Endothelial cell of umbilical vein (primary cell): ENCODE measurements at regions not wholly inside any gene's neighbourhood (a gene's known extent, or its start where the extent isn't known, plus 50 kb on each side); places are given as distances from the start of the nearest gene placed in this dataset.

ENCODE experiments used
- BruUV-seq: library from RNA; stranded (reverse); fragments of 400-500 nt; replicated peaks from 2 replicates; lab custom pipeline; 2021; lab: Mats Ljungman, UMichigan
- CTCF ChIA-PET: fragments of 300-600, 350-600 bp; sonication (Branson Sonifier 250); formaldehyde crosslinking; loops from one replicate; lab custom pipeline; 2021; ENCODE audit warnings: antibody characterized with exemption, inconsistent platforms; lab: Charles Lee
- POLR2A ChIA-PET: fragments of 300-600, 350-600 bp; sonication (Branson Sonifier 250); formaldehyde crosslinking; loops from one replicate; lab custom pipeline; 2021; ENCODE audit warnings: antibody characterized with exemption, inconsistent platforms; lab: Charles Lee
- DNase-seq: peaks from one replicate; pipeline ENCODE4 v3.0.0-alpha.2; 2011; ENCODE audit warnings: low read depth, low spot score
- FAIRE-seq: peaks from 2 replicates; lab custom pipeline; 2011; peaks lifted over from hg19 to GRCh38; lab: Jason Lieb, UNC
- H2AFZ ChIP-seq: 2 replicates; pipeline ENCODE4 v1.6.0; 2012; ENCODE audit warnings: low read depth, low read length, control low read depth, inconsistent platforms
- H3K27ac ChIP-seq: 2 replicates; pipeline ENCODE4 v1.5.1; 2011; ENCODE audit warnings: low read depth, mild to moderate bottlenecking, control low read depth, low read length, moderate library complexity; ENCODE audit not compliant: insufficient read depth
- H3K27me3 ChIP-seq, 2 experiments: 2 replicates each; pipeline versions ENCODE4 v1.6.0 to v1.6.1; 2011; ENCODE audit warnings: low read length in 2 of 2, mixed read lengths in 1 of 2; ENCODE audit not compliant: control insufficient read depth in 2 of 2, insufficient read depth in 2 of 2
- H3K36me3 ChIP-seq, 2 experiments: 2 replicates in 1 of 2; 3 replicates in 1 of 2; pipeline ENCODE4 v1.5.1; 2011; ENCODE audit warnings: low read length in 2 of 2, mild to moderate bottlenecking in 1 of 2, moderate library complexity in 1 of 2; ENCODE audit not compliant: control insufficient read depth in 2 of 2, insufficient read depth in 2 of 2; ENCODE audit errors: extremely low read depth in 1 of 2
- H3K4me1 ChIP-seq: 3 replicates; pipeline ENCODE4 v1.5.1; 2011; ENCODE audit warnings: mild to moderate bottlenecking, low read length; ENCODE audit not compliant: control insufficient read depth, insufficient read depth; ENCODE audit errors: extremely low read depth
- H3K4me2 ChIP-seq: 2 replicates; pipeline ENCODE4 v1.6.1; 2011; ENCODE audit warnings: low read length, control low read depth, mixed read lengths; ENCODE audit not compliant: insufficient read depth
- H3K4me3 ChIP-seq, 3 experiments: fragments of 200-600 bp in 1 of 3; sonication (generic), shearing (Covaris generic) in 1 of 3; replicated peaks in 1 of 3; 2 replicates each; pipeline ENCODE4 v1.5.1; 2011 to 2016; ENCODE audit warnings: control low read depth in 3 of 3, low read length in 3 of 3, mild to moderate bottlenecking in 2 of 3, inconsistent platforms in 1 of 3, low read depth in 1 of 3, moderate library complexity in 1 of 3; ENCODE audit not compliant: insufficient read depth in 1 of 3
- H3K79me2 ChIP-seq: 2 replicates; pipeline ENCODE4 v1.6.0; 2012; ENCODE audit warnings: low read length, inconsistent platforms; ENCODE audit not compliant: control insufficient read depth, insufficient read depth
- H3K9ac ChIP-seq: replicated peaks from 2 replicates; pipeline ENCODE3; 2011; ENCODE audit warnings: low read length, control low read depth; ENCODE audit not compliant: insufficient read depth; ENCODE audit errors: extremely low read depth
- H3K9me1 ChIP-seq: replicated peaks from 3 replicates; pipeline ENCODE4 v1.6.0; 2011; ENCODE audit warnings: mild to moderate bottlenecking, low read length; ENCODE audit not compliant: control insufficient read depth, insufficient read depth; ENCODE audit errors: extremely low read depth
- H3K9me3 ChIP-seq: replicated peaks from 2 replicates; pipeline ENCODE4 v1.5.1; 2012; ENCODE audit warnings: low read length, inconsistent platforms; ENCODE audit not compliant: control insufficient read depth, insufficient read depth
- H4K20me1 ChIP-seq: replicated peaks from 2 replicates; pipeline ENCODE3; 2011; ENCODE audit warnings: mild to moderate bottlenecking, low read length; ENCODE audit not compliant: control insufficient read depth, insufficient read depth; ENCODE audit errors: extremely low read depth
- EZH2 ChIP-seq: IDR thresholded peaks from 2 replicates; pipeline ENCODE4 v1.6.1; 2012; ENCODE audit warnings: borderline replicate concordance, low read depth, mild to moderate bottlenecking, moderate library complexity, low read length, inconsistent platforms; ENCODE audit not compliant: severe bottlenecking
- FOS ChIP-seq: IDR thresholded peaks from 2 replicates; pipeline ENCODE4 v1.6.1; 2011; ENCODE audit warnings: mild to moderate bottlenecking, low read length, moderate library complexity, borderline replicate concordance; ENCODE audit not compliant: insufficient read depth
- GATA2 ChIP-seq: IDR thresholded peaks from 2 replicates; pipeline ENCODE4 v1.7.0; 2011; ENCODE audit warnings: low read depth, mild to moderate bottlenecking, moderate library complexity, mixed read lengths, low read length; ENCODE audit not compliant: insufficient read length, insufficient read depth
- JUN ChIP-seq: IDR thresholded peaks from 2 replicates; pipeline ENCODE4 v1.6.1; 2011; ENCODE audit warnings: borderline replicate concordance, low read depth; ENCODE audit not compliant: insufficient read length, insufficient read depth
- MYC ChIP-seq: IDR thresholded peaks from one replicate; pipeline ENCODE4 v1.6.1; 2011; ENCODE audit warnings: mild to moderate bottlenecking, low read depth, low read length
- POLR2A ChIP-seq: IDR thresholded peaks from 2 replicates; pipeline ENCODE4 v1.6.1; 2012; ENCODE audit warnings: low read depth, mild to moderate bottlenecking, control low read depth, low read length
- POLR2AphosphoS5 ChIP-seq: IDR thresholded peaks from 2 replicates; pipeline ENCODE4 v1.6.1; 2012; ENCODE audit warnings: low read depth, mild to moderate bottlenecking, control low read depth, low read length, moderate library complexity; ENCODE audit not compliant: insufficient read depth
- dilution Hi-C: fragments of 300-500 bp; cut with MboI; formaldehyde crosslinking; loops from one replicate; pipeline ENCODE4 v1.15.0; 2019; ENCODE audit warnings: low sequenced_read_pairs; ENCODE audit not compliant: extremely low pct_ligation_motif_present
- intact Hi-C: fragments of 100-400 bp; cut with micrococcal nuclease; formaldehyde crosslinking; loops from one replicate; pipeline ENCODE4 v1.10.0; 2022
- TF ChIP-seq, protein P1 (sequence below): IDR thresholded peaks from 2 replicates; pipeline ENCODE4 v1.6.1; 2011; ENCODE audit not compliant: insufficient read depth, insufficient read length
- TF ChIP-seq, protein P2 (sequence below), 2 donors: IDR thresholded peaks; 1 replicate in 1 of 2; 2 replicates in 1 of 2; pipeline ENCODE4 v1.5.1; 2011; ENCODE audit warnings: low read length in 2 of 2, mild to moderate bottlenecking in 2 of 2, moderate library complexity in 2 of 2, control low read depth in 1 of 2, inconsistent platforms in 1 of 2, low read depth in 1 of 2; ENCODE audit not compliant: insufficient read depth in 1 of 2; ENCODE audit errors: extremely low read depth in 1 of 2

GRCh38 chr9:115396071-115396529 lies 278.1 kb upstream of the TNC start:
- no peaks in the 10 kb centered on the region for H4K20me1 ChIP-seq
- no peaks in the 10 kb centered on the region for H3K79me2 ChIP-seq
- no peak overlapping the region for H3K4me3 ChIP-seq
- no peak overlapping the region for H3K27ac ChIP-seq
- DNase-seq (no peak), FAIRE-seq (no peak)
- no peaks in the 10 kb centered on the region for H3K9me1 ChIP-seq
- H3K4me1 ChIP-seq: no peaks in the 10 kb centered on the region
- no TSS peak for BruUV-seq
- dilution Hi-C loops (no loop called here), intact Hi-C loops (no loop called here)
- H3K9ac ChIP-seq: no peak overlapping the region
- TF ChIP-seq POLR2AphosphoS5 (no peak), FOS (no peak), POLR2A (no peak), GATA2 (no peak), EZH2 (no peak), JUN (no peak), MYC (no peak)
- TF ChIP-seq, protein P1, sequence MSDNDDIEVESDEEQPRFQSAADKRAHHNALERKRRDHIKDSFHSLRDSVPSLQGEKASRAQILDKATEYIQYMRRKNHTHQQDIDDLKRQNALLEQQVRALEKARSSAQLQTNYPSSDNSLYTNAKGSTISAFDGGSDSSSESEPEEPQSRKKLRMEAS: no peak
- TF ChIP-seq, protein P2, sequence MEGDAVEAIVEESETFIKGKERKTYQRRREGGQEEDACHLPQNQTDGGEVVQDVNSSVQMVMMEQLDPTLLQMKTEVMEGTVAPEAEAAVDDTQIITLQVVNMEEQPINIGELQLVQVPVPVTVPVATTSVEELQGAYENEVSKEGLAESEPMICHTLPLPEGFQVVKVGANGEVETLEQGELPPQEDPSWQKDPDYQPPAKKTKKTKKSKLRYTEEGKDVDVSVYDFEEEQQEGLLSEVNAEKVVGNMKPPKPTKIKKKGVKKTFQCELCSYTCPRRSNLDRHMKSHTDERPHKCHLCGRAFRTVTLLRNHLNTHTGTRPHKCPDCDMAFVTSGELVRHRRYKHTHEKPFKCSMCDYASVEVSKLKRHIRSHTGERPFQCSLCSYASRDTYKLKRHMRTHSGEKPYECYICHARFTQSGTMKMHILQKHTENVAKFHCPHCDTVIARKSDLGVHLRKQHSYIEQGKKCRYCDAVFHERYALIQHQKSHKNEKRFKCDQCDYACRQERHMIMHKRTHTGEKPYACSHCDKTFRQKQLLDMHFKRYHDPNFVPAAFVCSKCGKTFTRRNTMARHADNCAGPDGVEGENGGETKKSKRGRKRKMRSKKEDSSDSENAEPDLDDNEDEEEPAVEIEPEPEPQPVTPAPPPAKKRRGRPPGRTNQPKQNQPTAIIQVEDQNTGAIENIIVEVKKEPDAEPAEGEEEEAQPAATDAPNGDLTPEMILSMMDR (IDR thresholded peaks at IDR 0.05; ENCODE audit: extremely low read depth in 1 of 2, insufficient read depth in 1 of 2, low read depth in 1 of 2, low read length in 2 of 2): no peak
- no peak overlapping the region for H3K4me2 ChIP-seq
- ChIA-PET CTCF (no interaction called here), POLR2A (no interaction called here)
- no peaks in the 10 kb centered on the region for H3K27me3 ChIP-seq
- no peak overlapping the region for H2AFZ ChIP-seq
- H3K36me3 ChIP-seq: no peaks in the 10 kb centered on the region
- peaks cover 2% of the 10 kb centered on the region for H3K9me3 ChIP-seq
